Cardiac septum (tissue), 1 donor: ENCODE measurements at regions not wholly inside any gene's neighbourhood (a gene's known extent, or its start where the extent isn't known, plus 50 kb on each side); places are given as distances from the start of the nearest gene placed in this dataset.
"Not testable (repeated sequence)": the region's sequence is repeated elsewhere in the genome, so short reads cannot be mapped to it uniquely, and the experiment has no call there.

Source experiments
- DNase-seq: peaks from one replicate; pipeline ENCODE4 v3.0.0-alpha.2; 2020; ENCODE audit warnings: low spot score
- intact Hi-C: fragments of 100-400 bp; cut with DNase I; formaldehyde crosslinking; loops from one replicate; pipeline ENCODE4 v1.14.0; 2022
- donor health status: DM: no; HTN: no; CAD: no.

DNA sequence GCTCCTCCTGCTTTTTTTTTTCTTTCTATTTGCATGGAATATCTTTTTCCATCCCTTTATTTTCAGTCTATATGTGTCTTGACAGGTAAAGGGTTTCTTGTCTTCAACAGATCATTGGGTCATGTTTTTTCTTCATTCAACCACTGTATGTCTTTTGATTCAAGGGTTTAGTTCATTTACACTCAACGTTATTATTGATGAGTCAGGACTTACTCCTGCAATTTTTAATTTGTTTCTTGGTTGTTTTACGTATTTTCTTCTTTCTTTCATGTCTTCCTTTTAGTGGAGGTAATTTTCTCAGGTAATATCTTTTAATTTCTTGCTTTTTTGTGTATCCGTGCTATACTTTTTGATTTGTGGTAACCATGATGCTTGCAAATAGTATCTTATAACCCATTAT is 429.1 kb upstream of the HTR1E start:
- intact Hi-C loops = no loop called here
- no peak for DNase-seq

DNA sequence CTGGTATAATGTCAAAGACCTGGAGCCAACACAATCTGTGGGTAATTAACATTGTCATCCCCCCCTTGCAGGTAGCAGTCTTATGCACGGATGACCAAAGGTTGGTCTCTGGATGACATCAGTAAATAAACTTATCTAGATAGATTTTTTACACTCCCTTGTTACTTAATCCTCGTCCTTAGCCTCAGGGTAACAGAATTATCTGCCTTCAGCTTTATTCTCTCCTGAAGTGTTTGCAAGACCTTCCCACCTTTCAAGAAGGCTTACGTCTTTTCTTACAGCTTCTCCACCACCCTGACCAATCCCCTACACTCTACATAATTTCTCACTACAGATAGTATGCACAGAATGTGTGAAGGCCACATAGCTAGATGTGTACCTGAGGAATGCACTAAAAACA is 434.8 kb upstream of the HTR1E start:
- DNase-seq = no peak
- intact Hi-C loops = no loop called here

DNA sequence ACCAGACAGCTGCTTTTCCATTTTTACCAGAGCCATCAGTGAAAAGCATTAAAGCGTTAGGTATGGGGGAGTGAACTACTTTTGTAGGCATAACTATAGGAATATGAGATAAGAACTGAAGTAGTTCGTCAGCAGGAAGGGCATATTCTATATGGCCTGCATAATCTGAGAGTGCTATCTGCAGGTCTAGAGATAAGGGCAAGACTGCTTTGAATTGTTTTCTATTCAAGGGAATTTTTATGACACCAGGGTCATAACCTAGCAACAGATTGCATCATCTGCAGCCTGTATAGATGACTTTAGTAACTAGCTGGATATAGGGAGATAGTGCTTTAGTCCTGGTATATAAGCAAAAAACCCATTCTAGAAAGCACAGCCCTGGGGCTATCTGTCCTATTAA is 437.3 kb upstream of the HTR1E start:
- intact Hi-C loops = no loop called here
- DNase-seq = no peak

GRCh38 chr6:86489042-86489441 is 448.3 kb upstream of the HTR1E start:
- DNase-seq, intact Hi-C loops: not testable (repeated sequence)

DNA sequence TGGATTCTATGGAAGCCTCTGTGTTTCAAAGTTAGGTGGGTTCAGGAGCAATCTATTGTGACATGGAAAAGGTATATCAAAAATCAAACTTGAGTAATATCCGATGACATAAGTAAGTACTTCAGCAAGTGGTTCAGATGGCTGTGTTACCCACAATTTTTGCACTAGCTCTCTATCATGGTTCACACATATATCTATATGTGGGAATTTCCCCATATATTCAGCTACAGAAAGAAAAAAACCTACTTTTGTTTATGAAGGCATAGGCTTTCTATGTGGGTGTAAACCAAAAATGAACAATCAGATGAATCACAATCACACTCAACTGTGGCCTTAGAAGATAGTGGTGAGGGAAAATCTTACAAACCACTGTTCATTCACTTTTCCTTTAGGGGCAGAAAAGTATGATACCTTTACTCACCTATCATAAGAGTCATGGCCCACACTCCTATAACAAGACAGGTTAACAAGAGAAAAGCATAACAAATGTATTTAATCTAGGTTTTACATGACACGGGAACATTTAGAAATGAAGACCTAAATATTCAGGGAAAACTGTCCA is 449.6 kb upstream of the HTR1E start:
- DNase-seq = no peak
- intact Hi-C loops = no loop called here

GRCh38 chr6:86478316-86478715 is 459.0 kb upstream of the HTR1E start:
- intact Hi-C loops, DNase-seq: not testable (repeated sequence)

- no peak for DNase-seq
- intact Hi-C loops = no loop called here
Observed at GRCh38 chr6:86477500-86478148, 459.7 kb upstream of the HTR1E start.

- DNase-seq = no peak
- intact Hi-C loops = no loop called here
Observed at GRCh38 chr6:86476311-86476710, 461.0 kb upstream of the HTR1E start.

- DNase-seq = no peak
- intact Hi-C loops = no loop called here
Observed at GRCh38 chr6:86474081-86474480, 463.2 kb upstream of the HTR1E start.

DNA sequence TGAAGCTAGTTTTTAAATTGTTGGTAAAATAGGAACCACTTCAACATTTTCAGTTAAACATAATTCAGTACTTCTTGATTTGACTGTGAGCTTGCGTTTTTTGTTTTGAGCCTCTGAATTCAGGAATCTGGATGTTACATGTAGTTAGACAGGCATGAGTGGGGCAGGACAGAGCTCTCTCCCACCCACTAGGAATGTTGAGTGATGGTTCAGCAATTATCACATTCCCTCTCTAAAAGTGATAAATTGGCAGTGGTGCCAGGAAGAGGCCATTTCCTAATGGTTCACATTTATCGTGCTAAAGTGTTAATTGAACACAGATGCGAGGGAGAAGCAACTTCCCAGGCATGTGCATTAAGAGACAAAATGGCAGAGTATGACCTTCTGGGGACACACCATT is 465.5 kb upstream of the HTR1E start:
- no peak for DNase-seq
- intact Hi-C loops = no loop called here

DNA sequence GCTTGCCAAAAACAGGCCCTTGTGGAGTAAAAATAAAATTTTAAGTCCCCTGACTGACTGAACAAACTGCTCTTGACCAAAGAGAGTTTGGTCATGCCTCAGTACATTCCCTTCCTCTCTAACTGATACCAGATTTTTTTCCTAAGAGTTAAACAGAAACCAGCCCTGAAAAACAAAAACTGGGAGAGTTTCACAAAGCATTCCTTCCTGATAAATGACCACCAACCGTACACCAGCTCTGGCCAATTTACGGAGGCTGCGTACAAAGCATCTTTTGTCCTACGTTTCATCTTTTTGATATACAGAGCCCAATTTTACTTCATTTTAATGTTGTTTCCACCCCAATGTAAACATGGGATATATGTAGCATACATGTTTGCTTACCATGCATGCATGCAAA is 477.4 kb upstream of the HTR1E start:
- DNase-seq = no peak
- intact Hi-C loops = no loop called here

DNA sequence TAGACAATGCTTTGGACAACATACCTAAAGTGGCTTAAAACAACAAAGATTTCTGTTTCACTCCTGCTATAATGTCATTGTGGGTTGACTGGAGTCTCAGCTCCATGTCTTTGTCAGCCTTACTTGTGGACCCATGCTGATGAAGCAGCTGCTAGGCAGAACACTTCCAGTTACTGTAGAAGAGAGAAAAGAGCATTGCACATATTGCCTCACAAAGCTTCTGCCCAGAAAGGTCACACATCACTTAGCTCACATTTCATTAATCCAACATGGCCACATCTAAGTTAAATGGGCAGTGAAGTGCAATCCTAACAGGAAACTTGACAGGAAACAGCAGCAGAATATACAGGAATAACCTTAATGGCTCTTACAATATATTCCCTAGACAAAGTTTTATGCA is 480.5 kb upstream of the HTR1E start:
- intact Hi-C loops = no loop called here
- no peak for DNase-seq

- DNase-seq = no peak
- intact Hi-C loops = no loop called here
Observed at GRCh38 chr6:86453232-86453631, 484.1 kb upstream of the HTR1E start.

DNA sequence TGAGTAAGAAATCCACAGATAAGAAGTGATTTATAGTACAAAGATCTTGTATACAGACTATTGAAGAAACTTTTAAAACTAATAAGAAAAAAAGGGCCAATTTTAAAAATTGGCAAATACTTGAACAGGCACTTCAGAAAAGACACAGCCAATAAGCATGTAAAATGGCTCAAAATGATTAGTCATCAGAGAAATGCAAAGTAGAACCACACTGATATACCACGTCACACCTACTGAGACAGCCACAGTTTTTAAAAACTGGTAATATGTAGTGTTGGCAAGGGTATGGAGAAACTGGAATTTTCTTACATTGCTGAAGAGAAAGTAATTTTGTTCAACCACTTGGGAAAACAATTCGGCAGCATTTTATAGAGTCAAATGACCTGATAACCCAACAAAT is 488.9 kb upstream of the HTR1E start:
- DNase-seq = no peak
- intact Hi-C loops = no loop called here

DNA sequence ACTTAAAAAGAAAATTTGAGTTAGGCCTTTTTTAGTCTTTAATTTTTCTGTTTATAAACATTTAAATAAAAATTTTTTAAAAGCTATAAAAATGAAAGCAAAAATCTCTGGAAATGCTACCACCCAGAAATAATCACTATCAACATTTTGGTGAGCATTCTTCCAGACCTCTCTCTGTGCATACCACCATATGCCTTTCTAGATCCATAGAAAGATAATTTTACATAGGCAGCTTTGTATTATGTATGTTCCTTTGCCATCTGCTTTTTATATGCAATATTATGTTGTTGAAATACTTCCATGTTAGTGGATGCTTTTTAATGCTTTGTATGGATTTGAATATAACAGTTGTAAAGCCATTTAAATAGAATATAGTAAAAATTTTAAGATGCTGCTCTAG is 496.7 kb upstream of the HTR1E start:
- intact Hi-C loops = no loop called here
- DNase-seq = no peak

DNA sequence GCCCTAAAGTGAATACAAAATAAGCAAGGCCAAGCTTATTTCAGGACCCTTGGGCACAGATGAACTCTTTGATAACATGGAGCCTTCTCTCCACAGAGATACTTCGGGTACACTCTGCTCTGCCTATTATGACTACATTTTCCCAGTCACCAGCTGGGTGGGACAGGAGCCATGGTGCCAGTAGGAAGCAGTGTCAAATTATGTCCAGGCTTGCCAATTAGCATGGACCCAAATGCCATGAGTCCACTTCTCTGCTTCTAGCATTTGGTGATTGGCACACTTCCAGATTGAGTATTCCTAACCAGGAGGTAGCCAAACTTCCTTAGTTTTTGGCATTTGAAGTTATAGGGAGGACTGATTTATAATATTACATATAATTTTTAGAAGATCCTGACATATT is 513.8 kb upstream of the HTR1E start:
- intact Hi-C loops = no loop called here

DNA sequence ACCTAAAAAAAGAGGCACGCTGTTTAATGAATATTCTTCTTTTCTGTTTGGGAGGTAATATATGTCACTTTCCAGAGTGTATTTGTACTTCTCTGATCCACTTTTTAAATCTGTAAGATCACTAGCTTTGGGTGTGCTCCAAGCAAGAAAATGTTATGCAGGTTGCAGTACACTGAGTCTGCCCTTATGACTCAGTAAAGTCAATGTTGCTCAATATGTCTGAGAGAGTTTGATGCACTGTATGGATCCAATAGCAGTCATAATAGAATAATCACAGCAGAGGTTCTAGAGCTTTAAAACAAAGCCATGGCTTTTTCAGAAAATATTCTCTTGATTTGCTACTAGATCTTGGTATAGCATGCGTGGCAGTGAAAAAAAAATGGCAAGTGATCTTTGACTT is 525.3 kb upstream of the HTR1E start:
- intact Hi-C loops = no loop called here
- no peak for DNase-seq

More for the DNA sequence above, 513.8 kb upstream of the HTR1E start:
- no peak for DNase-seq

DNA sequence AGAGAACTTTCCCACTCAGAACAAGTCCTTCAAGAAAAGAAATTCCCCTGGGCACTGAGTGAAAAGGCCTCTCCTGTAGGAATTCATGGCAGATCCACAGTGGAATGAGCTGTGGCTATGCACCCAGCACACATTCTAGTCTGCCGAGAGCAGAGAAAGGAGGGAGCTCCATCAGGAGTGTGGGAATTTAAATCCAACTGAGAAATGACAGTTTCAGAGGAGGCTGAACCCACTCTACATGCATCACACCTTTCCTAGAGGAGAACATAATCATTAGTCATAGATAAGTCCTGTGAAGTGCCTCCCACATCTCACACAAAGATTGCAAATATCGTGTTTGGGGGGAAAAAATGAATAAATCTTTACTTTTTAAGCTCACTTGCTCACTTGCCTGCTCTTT is 530.2 kb upstream of the HTR1E start:
- intact Hi-C loops = no loop called here
- no peak for DNase-seq

DNA sequence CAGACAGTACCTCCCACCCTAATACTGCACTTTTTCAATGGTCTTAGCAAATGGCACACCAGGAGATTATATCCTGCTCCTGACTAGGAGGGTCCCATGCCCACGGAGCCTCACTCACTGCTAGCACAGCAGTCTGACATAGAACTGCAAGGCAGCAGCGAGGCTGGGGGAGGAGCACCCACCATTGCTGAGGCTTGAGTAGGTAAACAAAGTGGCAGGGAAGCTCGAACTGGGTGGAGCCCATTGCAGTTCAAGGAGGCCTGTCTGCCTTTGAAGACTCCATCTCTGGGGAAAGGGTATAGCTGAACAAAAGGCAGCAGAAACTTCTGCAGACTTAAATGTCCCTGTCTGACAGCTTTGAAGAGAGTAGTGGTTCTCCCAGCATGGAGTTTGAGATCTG is 544.5 kb upstream of the HTR1E start:
- DNase-seq, intact Hi-C loops: not testable (repeated sequence)

DNA sequence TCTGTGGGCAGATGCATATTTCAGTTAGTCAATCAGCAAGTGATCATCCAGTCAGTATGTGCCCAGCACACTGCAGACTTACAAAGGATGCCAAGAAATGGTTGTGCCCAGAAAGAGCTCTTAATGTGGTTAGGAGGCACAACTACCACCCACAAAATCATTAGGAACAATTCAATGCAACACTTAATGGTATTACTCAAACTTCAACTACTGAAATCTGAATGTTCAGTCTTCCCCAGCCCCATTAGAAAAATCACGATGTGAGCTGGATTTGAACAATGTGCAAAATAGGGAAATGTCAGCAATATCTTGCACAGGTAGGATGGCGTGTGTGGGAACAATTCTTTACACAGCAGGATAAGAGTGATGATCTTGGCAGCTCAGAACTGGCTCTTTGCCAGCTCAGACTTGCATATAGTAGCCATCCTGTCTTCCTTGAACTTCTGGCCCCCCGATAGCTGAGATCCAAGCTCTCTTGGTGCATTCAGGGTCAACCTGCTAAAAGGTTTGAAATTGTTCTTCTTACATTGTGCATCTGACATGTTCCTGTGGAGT is 556.7 kb upstream of the HTR1E start:
- no peak for DNase-seq
- intact Hi-C loops = no loop called here

DNA sequence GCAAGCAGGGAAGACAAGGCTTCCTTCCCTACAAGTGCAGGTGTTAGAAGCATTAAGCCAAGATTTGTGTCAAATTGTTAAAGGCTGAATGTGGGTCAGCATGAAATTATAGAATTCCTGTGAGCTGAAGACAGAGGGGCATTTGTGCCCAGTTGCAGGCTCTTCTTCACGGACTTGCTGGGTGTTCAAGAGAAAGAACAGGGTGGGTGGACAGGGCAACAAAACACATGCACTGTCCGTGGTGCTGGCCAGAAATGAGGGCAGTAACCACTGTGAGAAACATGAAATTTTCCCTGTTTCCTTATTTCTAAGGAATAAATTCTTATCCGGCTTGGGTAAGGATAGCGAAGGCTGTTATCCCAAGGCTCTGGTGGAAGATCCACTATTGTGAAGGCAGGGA is 579.5 kb upstream of the HTR1E start:
- intact Hi-C loops = no loop called here

DNA sequence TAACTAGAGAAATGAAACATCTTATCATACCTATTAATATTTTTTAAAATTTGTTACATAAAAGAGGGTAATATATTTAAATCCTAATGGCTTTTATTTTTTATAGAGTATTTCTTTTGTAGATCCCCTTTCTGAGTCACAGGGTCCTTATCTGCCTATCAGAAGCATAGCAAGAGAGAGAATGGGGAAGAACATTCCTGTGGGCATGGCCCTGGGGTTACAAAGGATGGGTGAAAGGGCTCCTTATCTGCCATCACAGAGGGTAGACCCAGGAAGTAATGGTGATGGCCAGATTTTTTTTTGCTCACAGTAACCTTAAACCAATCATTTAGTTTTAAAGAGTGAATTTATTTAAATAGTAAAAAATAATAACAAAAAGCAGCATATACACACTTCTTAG is 582.1 kb upstream of the HTR1E start:
- intact Hi-C loops = no loop called here
- no peak for DNase-seq

More for the DNA sequence above, 579.5 kb upstream of the HTR1E start:
- DNase-seq = no peak
